ENCODE measurements at regions not wholly inside any gene's neighbourhood (a gene's known extent, or its start where the extent isn't known, plus 50 kb on each side); places are given as distances from the start of the nearest gene placed in this dataset.

DNA sequence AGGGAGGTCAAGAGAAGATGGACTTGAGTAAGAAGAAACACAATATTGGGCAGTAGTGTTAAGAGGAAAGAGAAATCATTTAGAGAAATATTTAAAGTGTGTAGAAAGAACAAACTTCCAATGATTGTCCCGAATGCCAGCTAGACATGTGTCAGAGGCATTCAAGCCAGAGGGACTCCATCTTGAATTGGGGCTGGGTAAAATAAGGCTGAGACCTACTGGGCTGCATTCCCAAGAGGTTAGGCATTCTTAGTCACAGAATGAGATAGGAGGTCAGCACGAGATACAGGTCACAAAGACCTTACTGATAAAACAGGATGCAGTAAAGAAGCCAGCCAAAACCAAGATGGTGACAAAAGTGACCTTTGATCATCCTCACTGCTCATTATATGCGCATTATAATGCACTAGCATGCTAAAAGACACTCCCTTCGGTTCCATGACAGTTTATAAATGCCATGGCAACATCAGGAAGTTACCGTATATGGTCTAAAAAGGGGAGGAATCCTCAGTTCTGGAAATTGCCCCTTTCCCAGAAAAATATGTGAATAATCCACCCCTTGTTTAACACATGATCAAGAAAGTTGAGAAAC lies 127.0 kb upstream of the IPO5 start:
- H3K27ac Mint-ChIP-seq = no peak overlapping the region
- H3K27me3 Mint-ChIP-seq (ENCODE audit: low read depth) = no peaks in the 10 kb centered on the region
- no peak overlapping the region for H3K4me3 Mint-ChIP-seq
- no peaks in the 10 kb centered on the region for H3K4me1 Mint-ChIP-seq
- no peaks in the 10 kb centered on the region for H3K36me3 Mint-ChIP-seq
- POLR2A ChIA-PET = no interaction called here
- DNase-seq (ENCODE audit: low spot score) = no peak
- CTCF ChIA-PET = interaction anchor here (1.1 kb wide), 1 partner anchor 26 kb away, joined by 3 read pairs; no protein-coding TSS in a partner anchor
- H3K9me3 Mint-ChIP-seq = peaks cover 4% of the 10 kb centered on the region; the same call in 1 of the 2 replicates
- no peak for ATAC-seq
- TF ChIP-seq, protein P1, sequence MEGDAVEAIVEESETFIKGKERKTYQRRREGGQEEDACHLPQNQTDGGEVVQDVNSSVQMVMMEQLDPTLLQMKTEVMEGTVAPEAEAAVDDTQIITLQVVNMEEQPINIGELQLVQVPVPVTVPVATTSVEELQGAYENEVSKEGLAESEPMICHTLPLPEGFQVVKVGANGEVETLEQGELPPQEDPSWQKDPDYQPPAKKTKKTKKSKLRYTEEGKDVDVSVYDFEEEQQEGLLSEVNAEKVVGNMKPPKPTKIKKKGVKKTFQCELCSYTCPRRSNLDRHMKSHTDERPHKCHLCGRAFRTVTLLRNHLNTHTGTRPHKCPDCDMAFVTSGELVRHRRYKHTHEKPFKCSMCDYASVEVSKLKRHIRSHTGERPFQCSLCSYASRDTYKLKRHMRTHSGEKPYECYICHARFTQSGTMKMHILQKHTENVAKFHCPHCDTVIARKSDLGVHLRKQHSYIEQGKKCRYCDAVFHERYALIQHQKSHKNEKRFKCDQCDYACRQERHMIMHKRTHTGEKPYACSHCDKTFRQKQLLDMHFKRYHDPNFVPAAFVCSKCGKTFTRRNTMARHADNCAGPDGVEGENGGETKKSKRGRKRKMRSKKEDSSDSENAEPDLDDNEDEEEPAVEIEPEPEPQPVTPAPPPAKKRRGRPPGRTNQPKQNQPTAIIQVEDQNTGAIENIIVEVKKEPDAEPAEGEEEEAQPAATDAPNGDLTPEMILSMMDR (IDR thresholded peaks at IDR 0.05) = no peak
- TF ChIP-seq EMX1 (CRISPR knock-in tag; IDR thresholded peaks at IDR 0.05) (no peak), NR2C2 (CRISPR knock-in tag; IDR thresholded peaks at IDR 0.05) (no peak), RORB (CRISPR knock-in tag; IDR thresholded peaks at IDR 0.05) (no peak), MXD4 (CRISPR knock-in tag; IDR thresholded peaks at IDR 0.05; ENCODE audit: borderline replicate concordance) (no peak), CBFB (CRISPR knock-in tag; IDR thresholded peaks at IDR 0.05; ENCODE audit: low read depth) (no peak), TP53 (CRISPR knock-in tag; IDR thresholded peaks at IDR 0.05) (no peak), ZBTB21 (CRISPR knock-in tag; IDR thresholded peaks at IDR 0.05; ENCODE audit: borderline replicate concordance) (no peak), ELF4 (CRISPR knock-in tag; IDR thresholded peaks at IDR 0.05; ENCODE audit: low read depth) (no peak), NR3C1 (CRISPR knock-in tag; conservative IDR thresholded peaks at IDR 0.05; ENCODE audit: low read depth) (no peak), ZNF416 (CRISPR knock-in tag; IDR thresholded peaks at IDR 0.05) (no peak), ZNF317 (CRISPR knock-in tag; IDR thresholded peaks at IDR 0.05; ENCODE audit: borderline replicate concordance, low read depth) (no peak)
- TF ChIP-seq, protein P2, sequence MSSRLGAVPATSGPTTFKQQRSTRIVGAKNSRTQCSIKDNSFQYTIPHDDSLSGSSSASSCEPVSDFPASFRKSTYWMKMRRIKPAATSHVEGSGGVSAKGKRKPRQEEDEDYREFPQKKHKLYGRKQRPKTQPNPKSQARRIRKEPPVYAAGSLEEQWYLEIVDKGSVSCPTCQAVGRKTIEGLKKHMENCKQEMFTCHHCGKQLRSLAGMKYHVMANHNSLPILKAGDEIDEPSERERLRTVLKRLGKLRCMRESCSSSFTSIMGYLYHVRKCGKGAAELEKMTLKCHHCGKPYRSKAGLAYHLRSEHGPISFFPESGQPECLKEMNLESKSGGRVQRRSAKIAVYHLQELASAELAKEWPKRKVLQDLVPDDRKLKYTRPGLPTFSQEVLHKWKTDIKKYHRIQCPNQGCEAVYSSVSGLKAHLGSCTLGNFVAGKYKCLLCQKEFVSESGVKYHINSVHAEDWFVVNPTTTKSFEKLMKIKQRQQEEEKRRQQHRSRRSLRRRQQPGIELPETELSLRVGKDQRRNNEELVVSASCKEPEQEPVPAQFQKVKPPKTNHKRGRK (CRISPR knock-in tag; IDR thresholded peaks at IDR 0.05; ENCODE audit: borderline replicate concordance) = no peak
- TF ChIP-seq, protein P3, sequence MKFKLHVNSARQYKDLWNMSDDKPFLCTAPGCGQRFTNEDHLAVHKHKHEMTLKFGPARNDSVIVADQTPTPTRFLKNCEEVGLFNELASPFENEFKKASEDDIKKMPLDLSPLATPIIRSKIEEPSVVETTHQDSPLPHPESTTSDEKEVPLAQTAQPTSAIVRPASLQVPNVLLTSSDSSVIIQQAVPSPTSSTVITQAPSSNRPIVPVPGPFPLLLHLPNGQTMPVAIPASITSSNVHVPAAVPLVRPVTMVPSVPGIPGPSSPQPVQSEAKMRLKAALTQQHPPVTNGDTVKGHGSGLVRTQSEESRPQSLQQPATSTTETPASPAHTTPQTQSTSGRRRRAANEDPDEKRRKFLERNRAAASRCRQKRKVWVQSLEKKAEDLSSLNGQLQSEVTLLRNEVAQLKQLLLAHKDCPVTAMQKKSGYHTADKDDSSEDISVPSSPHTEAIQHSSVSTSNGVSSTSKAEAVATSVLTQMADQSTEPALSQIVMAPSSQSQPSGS (CRISPR knock-in tag; IDR thresholded peaks at IDR 0.05; ENCODE audit: borderline replicate concordance, low read depth) = no peak
- TF ChIP-seq, protein P4, sequence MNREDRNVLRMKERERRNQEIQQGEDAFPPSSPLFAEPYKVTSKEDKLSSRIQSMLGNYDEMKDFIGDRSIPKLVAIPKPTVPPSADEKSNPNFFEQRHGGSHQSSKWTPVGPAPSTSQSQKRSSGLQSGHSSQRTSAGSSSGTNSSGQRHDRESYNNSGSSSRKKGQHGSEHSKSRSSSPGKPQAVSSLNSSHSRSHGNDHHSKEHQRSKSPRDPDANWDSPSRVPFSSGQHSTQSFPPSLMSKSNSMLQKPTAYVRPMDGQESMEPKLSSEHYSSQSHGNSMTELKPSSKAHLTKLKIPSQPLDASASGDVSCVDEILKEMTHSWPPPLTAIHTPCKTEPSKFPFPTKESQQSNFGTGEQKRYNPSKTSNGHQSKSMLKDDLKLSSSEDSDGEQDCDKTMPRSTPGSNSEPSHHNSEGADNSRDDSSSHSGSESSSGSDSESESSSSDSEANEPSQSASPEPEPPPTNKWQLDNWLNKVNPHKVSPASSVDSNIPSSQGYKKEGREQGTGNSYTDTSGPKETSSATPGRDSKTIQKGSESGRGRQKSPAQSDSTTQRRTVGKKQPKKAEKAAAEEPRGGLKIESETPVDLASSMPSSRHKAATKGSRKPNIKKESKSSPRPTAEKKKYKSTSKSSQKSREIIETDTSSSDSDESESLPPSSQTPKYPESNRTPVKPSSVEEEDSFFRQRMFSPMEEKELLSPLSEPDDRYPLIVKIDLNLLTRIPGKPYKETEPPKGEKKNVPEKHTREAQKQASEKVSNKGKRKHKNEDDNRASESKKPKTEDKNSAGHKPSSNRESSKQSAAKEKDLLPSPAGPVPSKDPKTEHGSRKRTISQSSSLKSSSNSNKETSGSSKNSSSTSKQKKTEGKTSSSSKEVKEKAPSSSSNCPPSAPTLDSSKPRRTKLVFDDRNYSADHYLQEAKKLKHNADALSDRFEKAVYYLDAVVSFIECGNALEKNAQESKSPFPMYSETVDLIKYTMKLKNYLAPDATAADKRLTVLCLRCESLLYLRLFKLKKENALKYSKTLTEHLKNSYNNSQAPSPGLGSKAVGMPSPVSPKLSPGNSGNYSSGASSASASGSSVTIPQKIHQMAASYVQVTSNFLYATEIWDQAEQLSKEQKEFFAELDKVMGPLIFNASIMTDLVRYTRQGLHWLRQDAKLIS (CRISPR knock-in tag; IDR thresholded peaks at IDR 0.05; ENCODE audit: borderline replicate concordance) = no peak
- TF ChIP-seq, protein P5, sequence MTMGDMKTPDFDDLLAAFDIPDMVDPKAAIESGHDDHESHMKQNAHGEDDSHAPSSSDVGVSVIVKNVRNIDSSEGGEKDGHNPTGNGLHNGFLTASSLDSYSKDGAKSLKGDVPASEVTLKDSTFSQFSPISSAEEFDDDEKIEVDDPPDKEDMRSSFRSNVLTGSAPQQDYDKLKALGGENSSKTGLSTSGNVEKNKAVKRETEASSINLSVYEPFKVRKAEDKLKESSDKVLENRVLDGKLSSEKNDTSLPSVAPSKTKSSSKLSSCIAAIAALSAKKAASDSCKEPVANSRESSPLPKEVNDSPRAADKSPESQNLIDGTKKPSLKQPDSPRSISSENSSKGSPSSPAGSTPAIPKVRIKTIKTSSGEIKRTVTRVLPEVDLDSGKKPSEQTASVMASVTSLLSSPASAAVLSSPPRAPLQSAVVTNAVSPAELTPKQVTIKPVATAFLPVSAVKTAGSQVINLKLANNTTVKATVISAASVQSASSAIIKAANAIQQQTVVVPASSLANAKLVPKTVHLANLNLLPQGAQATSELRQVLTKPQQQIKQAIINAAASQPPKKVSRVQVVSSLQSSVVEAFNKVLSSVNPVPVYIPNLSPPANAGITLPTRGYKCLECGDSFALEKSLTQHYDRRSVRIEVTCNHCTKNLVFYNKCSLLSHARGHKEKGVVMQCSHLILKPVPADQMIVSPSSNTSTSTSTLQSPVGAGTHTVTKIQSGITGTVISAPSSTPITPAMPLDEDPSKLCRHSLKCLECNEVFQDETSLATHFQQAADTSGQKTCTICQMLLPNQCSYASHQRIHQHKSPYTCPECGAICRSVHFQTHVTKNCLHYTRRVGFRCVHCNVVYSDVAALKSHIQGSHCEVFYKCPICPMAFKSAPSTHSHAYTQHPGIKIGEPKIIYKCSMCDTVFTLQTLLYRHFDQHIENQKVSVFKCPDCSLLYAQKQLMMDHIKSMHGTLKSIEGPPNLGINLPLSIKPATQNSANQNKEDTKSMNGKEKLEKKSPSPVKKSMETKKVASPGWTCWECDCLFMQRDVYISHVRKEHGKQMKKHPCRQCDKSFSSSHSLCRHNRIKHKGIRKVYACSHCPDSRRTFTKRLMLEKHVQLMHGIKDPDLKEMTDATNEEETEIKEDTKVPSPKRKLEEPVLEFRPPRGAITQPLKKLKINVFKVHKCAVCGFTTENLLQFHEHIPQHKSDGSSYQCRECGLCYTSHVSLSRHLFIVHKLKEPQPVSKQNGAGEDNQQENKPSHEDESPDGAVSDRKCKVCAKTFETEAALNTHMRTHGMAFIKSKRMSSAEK (CRISPR knock-in tag; IDR thresholded peaks at IDR 0.05; ENCODE audit: borderline replicate concordance) = no peak
- TF ChIP-seq, protein P6, sequence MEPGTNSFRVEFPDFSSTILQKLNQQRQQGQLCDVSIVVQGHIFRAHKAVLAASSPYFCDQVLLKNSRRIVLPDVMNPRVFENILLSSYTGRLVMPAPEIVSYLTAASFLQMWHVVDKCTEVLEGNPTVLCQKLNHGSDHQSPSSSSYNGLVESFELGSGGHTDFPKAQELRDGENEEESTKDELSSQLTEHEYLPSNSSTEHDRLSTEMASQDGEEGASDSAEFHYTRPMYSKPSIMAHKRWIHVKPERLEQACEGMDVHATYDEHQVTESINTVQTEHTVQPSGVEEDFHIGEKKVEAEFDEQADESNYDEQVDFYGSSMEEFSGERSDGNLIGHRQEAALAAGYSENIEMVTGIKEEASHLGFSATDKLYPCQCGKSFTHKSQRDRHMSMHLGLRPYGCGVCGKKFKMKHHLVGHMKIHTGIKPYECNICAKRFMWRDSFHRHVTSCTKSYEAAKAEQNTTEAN (CRISPR knock-in tag; IDR thresholded peaks at IDR 0.05) = no peak
- TF ChIP-seq, protein P7, sequence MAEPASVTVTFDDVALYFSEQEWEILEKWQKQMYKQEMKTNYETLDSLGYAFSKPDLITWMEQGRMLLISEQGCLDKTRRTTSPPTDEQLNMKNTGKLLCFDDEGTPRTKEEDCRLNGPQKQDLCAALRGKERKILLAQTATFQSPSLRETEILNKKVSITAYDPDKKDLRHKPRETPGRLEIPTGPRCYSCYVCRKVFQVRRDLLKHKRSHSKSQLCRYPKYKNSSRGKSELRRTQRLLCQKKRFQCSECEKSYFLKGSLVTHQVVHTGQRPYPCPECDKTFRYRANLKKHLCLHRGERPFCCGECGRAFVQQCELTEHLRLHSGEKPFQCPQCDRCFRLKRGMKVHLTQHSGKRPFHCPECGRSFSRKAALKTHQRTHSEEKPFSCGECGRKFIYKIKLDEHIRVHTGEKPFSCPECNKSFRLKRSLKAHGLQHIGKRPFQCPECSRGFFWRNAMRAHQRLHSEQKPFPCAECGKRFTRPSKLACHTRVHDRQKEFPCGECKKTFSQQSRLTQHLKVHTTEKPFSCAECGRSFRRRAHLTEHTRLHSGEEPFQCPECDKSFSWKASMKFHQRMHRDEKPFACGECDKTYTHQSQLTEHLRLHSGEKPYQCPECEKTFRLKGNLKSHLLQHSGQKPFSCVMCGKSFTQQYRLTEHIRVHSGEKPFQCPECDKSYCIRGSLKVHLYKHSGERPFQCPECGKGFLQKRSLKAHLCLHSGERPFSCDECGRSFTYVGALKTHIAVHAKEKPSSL (CRISPR knock-in tag; conservative IDR thresholded peaks at IDR 0.05) = no peak
